Kidney epithelial cell (primary cell): ENCODE measurements at regions not wholly inside any gene's neighbourhood (a gene's known extent, or its start where the extent isn't known, plus 50 kb on each side); places are given as distances from the start of the nearest gene placed in this dataset.

Experiments
- DNase-seq: peaks from one replicate; pipeline ENCODE4 v3.0.0-alpha.2; 2010; ENCODE audit warnings: low read depth
- H3K27me3 ChIP-seq: 2 replicates; pipeline ENCODE4 v1.6.0; 2011; ENCODE audit warnings: low read length; ENCODE audit not compliant: control insufficient read depth, insufficient read depth
- H3K36me3 ChIP-seq: 2 replicates; pipeline ENCODE4 v1.5.1; 2011; ENCODE audit warnings: low read length; ENCODE audit not compliant: control insufficient read depth, insufficient read depth
- H3K4me3 ChIP-seq: 2 replicates; pipeline ENCODE4 v1.5.1; 2011; ENCODE audit warnings: low read depth, mild to moderate bottlenecking, control low read depth, low read length
- CTCF ChIP-seq: IDR thresholded peaks from 2 replicates; pipeline ENCODE4 v1.5.1; 2011; ENCODE audit warnings: mild to moderate bottlenecking, moderate library complexity, low read length, control low read depth, inconsistent platforms; ENCODE audit not compliant: insufficient read depth, poor library complexity, severe bottlenecking

DNA sequence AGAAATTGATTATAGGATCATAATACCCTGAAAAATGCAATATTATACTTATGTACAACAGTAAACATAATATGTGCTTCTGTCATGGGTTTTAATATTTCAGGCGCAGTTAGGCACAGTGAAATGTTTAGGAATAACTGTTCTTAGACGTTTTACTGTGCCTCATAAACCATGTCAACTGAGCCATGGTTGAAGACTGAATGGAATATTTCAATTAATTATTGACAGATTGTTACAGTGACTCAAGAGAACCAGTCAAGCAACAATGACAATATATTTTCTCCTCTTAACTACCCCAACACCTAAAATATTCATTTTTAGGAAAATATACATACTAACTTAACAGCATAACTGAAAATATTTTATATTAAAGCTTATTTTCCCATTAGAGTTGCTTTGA is 852.7 kb upstream of the FRG1 start:
- peak; percentile 21 for DNase-seq
- H3K36me3 ChIP-seq, result no peaks in the 10 kb centered on the region
- H3K27me3 ChIP-seq, result no peaks in the 10 kb centered on the region
- TF ChIP-seq CTCF, result no peak
- no peak overlapping the region for H3K4me3 ChIP-seq

- H3K27me3 ChIP-seq, result no peaks in the 10 kb centered on the region
- no peak for DNase-seq
- H3K4me3 ChIP-seq, result no peak overlapping the region
- TF ChIP-seq CTCF, result no peak
- no peaks in the 10 kb centered on the region for H3K36me3 ChIP-seq
These were observed 851.9 kb upstream of the FRG1 start for GRCh38 chr4:189088780-189089179.

DNA sequence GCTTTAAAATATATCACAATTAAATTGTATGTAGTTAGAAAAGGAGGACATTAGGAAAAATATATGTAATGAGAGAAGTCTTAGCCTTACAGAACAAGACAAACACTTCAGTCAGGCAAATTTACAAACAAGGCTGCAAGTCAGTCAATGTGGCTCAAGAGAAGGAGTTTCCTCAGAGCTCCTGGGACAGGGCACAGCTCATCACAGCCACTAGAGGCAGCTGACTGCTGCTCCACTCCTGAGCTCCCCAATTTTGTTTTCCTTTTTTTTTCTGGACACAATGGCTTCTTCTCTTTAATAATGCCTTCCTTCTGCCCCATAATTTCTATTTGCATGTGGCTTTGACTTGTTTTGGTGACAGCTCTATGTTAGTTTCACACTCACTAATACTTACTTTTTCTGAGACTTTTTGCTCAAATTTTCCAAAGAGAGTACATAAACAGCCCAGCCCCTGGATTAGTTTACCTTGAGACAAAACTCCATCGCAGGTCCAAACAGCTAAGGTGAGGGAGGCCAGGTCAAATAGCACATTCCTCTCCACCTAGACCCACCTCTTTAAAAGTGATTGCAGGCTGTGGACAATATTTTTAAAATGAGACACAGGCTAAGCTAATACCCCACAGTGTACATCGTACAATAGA is 850.4 kb upstream of the FRG1 start:
- Histone ChIP-seq H3K36me3 (no peaks in the 10 kb centered on the region), H3K4me3 (no peak overlapping the region), H3K27me3 (no peaks in the 10 kb centered on the region)
- peak; percentile 75 for TF ChIP-seq CTCF
- DNase-seq, result no peak

GRCh38 chr4:189092581-189092980 is 848.1 kb upstream of the FRG1 start:
- no peak overlapping the region for H3K4me3 ChIP-seq
- TF ChIP-seq CTCF, result no peak
- DNase-seq, result no peak
- no peaks in the 10 kb centered on the region for H3K27me3 ChIP-seq
- no peaks in the 10 kb centered on the region for H3K36me3 ChIP-seq

- H3K4me3 ChIP-seq, result no peak overlapping the region
- no peak for DNase-seq
- H3K27me3 ChIP-seq, result no peaks in the 10 kb centered on the region
- no peaks in the 10 kb centered on the region for H3K36me3 ChIP-seq
- no peak for TF ChIP-seq CTCF
These were observed 844.6 kb upstream of the FRG1 start for GRCh38 chr4:189096108-189096507.

DNA sequence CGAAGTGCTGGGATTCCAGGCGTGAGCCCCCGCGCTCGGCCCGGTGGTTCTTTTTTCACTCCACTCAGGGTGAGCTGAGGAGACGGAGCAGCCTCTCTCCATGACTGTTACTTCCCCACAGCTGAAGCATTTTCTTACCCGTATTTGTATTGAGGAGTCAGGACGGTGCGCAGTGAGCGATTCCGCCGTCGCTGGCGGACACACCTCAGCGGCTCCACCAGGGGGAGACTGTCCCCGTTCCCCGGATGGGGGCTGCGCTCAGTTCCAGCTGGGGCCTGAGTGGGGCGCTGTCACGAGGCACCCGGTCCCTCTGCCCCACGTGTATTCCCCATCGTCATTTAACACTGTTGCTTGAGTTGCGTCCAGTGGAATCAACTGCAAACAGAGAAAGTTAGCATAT is 844.0 kb upstream of the FRG1 start:
- Histone ChIP-seq H3K36me3 (no peaks in the 10 kb centered on the region), H3K27me3 (no peaks in the 10 kb centered on the region), H3K4me3 (no peak overlapping the region)
- no peak for TF ChIP-seq CTCF
- DNase-seq, result no peak
